ENCODE measurements at regions not wholly inside any gene's neighbourhood (a gene's known extent, or its start where the extent isn't known, plus 50 kb on each side); places are given as distances from the start of the nearest gene placed in this dataset.

GRCh38 chr15:37872661-37873060, 61.8 kb upstream of the TMCO5A start:
- TF ChIP-seq CTCF (IDR thresholded peaks at IDR 0.05), result no peak
- TF ChIP-seq EZH2 (IDR thresholded peaks at IDR 0.05), result no peak

Measured in neural progenitor cell (in vitro differentiated cells).